COLO668 (cell line): ENCODE measurements at regions not wholly inside any gene's neighbourhood (a gene's known extent, or its start where the extent isn't known, plus 50 kb on each side); places are given as distances from the start of the nearest gene placed in this dataset.
"Not testable (repeated sequence)": the region's sequence is repeated elsewhere in the genome, so short reads cannot be mapped to it uniquely, and the experiment has no call there.

ENCODE experiments used
- DNase-seq: peaks from one replicate; lab custom pipeline; 2025; ENCODE audit not compliant: unreplicated experiment; lab: John Stamatoyannopoulos, UW

- DNase-seq = no peak
Measured at GRCh38 chr1:219075121-219075879, 98.4 kb upstream of the LYPLAL1 start.

GRCh38 chr1:219076326-219076937, 97.2 kb upstream of the LYPLAL1 start:
- no peak for DNase-seq

- not testable (repeated sequence) for DNase-seq
Measured at GRCh38 chr1:219077767-219078166, 95.9 kb upstream of the LYPLAL1 start.

- no peak for DNase-seq
Measured at GRCh38 chr1:219081943-219082925, 91.4 kb upstream of the LYPLAL1 start.

- no peak for DNase-seq
Measured at GRCh38 chr1:219083631-219084030, 90.0 kb upstream of the LYPLAL1 start.

- DNase-seq = no peak
Measured at GRCh38 chr1:219085082-219085481, 88.6 kb upstream of the LYPLAL1 start.

- no peak for DNase-seq
Measured at GRCh38 chr1:219085988-219086387, 87.7 kb upstream of the LYPLAL1 start.

GRCh38 chr1:219086956-219087469, 86.7 kb upstream of the LYPLAL1 start:
- DNase-seq = no peak

GRCh38 chr1:219088778-219089557, 84.7 kb upstream of the LYPLAL1 start:
- DNase-seq = no peak

GRCh38 chr1:219090607-219091006, 83.1 kb upstream of the LYPLAL1 start:
- no peak for DNase-seq

- no peak for DNase-seq
Measured at GRCh38 chr1:219092206-219092605, 81.5 kb upstream of the LYPLAL1 start.

GRCh38 chr1:219099307-219099706, 74.4 kb upstream of the LYPLAL1 start:
- DNase-seq = no peak

GRCh38 chr1:219100059-219100458, 73.6 kb upstream of the LYPLAL1 start:
- no peak for DNase-seq

GRCh38 chr1:219102466-219102865, 71.2 kb upstream of the LYPLAL1 start:
- DNase-seq = not testable (repeated sequence)

GRCh38 chr1:219105893-219106292, 67.8 kb upstream of the LYPLAL1 start:
- no peak for DNase-seq

- no peak for DNase-seq
Measured at GRCh38 chr1:219109424-219110018, 64.2 kb upstream of the LYPLAL1 start.

- no peak for DNase-seq
Measured at GRCh38 chr1:219113261-219113660, 60.4 kb upstream of the LYPLAL1 start.

- DNase-seq = no peak
Measured at GRCh38 chr1:219114014-219114413, 59.7 kb upstream of the LYPLAL1 start.

GRCh38 chr1:219119839-219120238, 53.8 kb upstream of the LYPLAL1 start:
- DNase-seq = no peak
